ENCODE measurements at regions not wholly inside any gene's neighbourhood (a gene's known extent, or its start where the extent isn't known, plus 50 kb on each side); places are given as distances from the start of the nearest gene placed in this dataset.

- TF ChIP-seq EP300 (IDR thresholded peaks at IDR 0.05; ENCODE audit: borderline replicate concordance in 1 of 2, low read depth in 1 of 2, low read length in 1 of 2): no peak
- TF ChIP-seq RAD21 (IDR thresholded peaks at IDR 0.05; ENCODE audit: low read length): no peak
- TF ChIP-seq SIN3A (IDR thresholded peaks at IDR 0.05; ENCODE audit: borderline replicate concordance, low read depth, low read length): no peak
- TF ChIP-seq, protein P1, sequence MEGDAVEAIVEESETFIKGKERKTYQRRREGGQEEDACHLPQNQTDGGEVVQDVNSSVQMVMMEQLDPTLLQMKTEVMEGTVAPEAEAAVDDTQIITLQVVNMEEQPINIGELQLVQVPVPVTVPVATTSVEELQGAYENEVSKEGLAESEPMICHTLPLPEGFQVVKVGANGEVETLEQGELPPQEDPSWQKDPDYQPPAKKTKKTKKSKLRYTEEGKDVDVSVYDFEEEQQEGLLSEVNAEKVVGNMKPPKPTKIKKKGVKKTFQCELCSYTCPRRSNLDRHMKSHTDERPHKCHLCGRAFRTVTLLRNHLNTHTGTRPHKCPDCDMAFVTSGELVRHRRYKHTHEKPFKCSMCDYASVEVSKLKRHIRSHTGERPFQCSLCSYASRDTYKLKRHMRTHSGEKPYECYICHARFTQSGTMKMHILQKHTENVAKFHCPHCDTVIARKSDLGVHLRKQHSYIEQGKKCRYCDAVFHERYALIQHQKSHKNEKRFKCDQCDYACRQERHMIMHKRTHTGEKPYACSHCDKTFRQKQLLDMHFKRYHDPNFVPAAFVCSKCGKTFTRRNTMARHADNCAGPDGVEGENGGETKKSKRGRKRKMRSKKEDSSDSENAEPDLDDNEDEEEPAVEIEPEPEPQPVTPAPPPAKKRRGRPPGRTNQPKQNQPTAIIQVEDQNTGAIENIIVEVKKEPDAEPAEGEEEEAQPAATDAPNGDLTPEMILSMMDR (IDR thresholded peaks at IDR 0.05): no peak
- no peak for TF ChIP-seq MAX (IDR thresholded peaks at IDR 0.05; ENCODE audit: low read depth)
- no peak for TF ChIP-seq MXI1 (IDR thresholded peaks at IDR 0.05; ENCODE audit: low read depth, low read length)
- no peak for TF ChIP-seq USF1 (IDR thresholded peaks at IDR 0.05; ENCODE audit: borderline replicate concordance, low read depth)
- TF ChIP-seq RFX5 (IDR thresholded peaks at IDR 0.05; ENCODE audit: low read length): no peak
- TF ChIP-seq POLR2AphosphoS5 (IDR thresholded peaks at IDR 0.05; ENCODE audit: low read depth, low read length): no peak
- TF ChIP-seq TAF1 (IDR thresholded peaks at IDR 0.05; ENCODE audit: borderline replicate concordance, low read depth, low read length): no peak
- no peak for TF ChIP-seq FOXJ3 (CRISPR knock-in tag; IDR thresholded peaks at IDR 0.05)
Observed at GRCh38 chr11:30684772-30685171, 98.6 kb upstream of the MPPED2 start.

Measured in SK-N-SH (cell line).